ENCODE measurements at regions not wholly inside any gene's neighbourhood (a gene's known extent, or its start where the extent isn't known, plus 50 kb on each side); places are given as distances from the start of the nearest gene placed in this dataset.

DNA sequence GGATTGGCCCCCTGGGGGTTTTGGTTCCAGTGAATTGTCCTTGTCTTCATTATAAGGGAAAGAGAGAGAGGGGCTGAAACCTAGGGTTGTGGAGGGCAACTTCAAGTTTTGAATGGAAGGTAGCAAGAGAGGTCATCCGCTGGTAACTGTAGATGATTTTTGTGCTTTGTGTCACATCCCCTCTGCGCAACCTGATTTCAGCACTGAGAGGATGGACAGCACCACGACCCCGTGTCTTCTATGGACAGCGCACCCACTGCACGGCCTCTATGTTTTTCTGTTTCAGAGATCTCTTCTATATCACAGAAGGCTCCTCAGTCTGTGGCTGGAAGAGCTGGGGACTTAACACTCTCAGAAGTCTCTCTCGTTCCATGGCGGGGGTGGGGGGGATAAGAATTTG is 127.0 kb upstream of the RPH3A start:
- H3K27me3 ChIP-seq, result no peaks in the 10 kb centered on the region

DNA sequence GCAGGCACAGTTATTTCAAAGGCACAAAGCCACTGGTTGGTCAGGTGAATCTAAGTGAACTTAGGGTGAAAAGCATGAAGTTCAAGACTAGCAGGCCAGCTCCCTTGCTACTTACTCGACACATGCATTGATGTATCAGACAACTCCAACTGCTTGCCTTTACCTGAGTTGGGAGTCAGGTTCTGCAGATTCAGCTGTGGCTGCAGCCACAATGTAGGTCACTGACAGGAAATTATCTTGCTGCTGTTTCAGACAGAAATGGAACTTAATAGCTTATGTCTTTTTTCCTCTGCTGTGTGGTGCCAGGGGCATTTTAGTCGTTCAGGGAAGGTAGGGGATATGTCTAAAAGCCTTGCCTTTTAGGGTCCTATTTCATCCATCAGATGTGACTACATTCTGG is 125.6 kb upstream of the RPH3A start:
- DNase-seq (no peak), ATAC-seq (no peak)
- in situ Hi-C loops (cut with MboI; ENCODE audit: low sequenced_read_pairs in 4 of 4) (no loop called here), intact Hi-C loops (cut with DNase I; ENCODE audit: low total_unique reads) (no loop called here)
- H3K9me3 ChIP-seq, result no peaks in the 10 kb centered on the region
- no peak overlapping the region for H3K4me3 ChIP-seq
- H3K27me3 ChIP-seq, result no peaks in the 10 kb centered on the region
- no peak overlapping the region for H3K27ac ChIP-seq
- TF ChIP-seq, protein P1, sequence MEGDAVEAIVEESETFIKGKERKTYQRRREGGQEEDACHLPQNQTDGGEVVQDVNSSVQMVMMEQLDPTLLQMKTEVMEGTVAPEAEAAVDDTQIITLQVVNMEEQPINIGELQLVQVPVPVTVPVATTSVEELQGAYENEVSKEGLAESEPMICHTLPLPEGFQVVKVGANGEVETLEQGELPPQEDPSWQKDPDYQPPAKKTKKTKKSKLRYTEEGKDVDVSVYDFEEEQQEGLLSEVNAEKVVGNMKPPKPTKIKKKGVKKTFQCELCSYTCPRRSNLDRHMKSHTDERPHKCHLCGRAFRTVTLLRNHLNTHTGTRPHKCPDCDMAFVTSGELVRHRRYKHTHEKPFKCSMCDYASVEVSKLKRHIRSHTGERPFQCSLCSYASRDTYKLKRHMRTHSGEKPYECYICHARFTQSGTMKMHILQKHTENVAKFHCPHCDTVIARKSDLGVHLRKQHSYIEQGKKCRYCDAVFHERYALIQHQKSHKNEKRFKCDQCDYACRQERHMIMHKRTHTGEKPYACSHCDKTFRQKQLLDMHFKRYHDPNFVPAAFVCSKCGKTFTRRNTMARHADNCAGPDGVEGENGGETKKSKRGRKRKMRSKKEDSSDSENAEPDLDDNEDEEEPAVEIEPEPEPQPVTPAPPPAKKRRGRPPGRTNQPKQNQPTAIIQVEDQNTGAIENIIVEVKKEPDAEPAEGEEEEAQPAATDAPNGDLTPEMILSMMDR (IDR thresholded peaks at IDR 0.05 in 4 of 5, conservative IDR thresholded peaks at IDR 0.05 in 1 of 5), result no peak
- no peak for TF ChIP-seq POLR2A (IDR thresholded peaks at IDR 0.05)
- no peaks in the 10 kb centered on the region for H3K36me3 ChIP-seq
- no peaks in the 10 kb centered on the region for H3K4me1 ChIP-seq

More for the DNA sequence above, 127.0 kb upstream of the RPH3A start:
- DNase-seq (no peak), ATAC-seq (no peak)
- H3K27ac ChIP-seq, result no peak overlapping the region
- H3K4me3 ChIP-seq, result no peak overlapping the region
- in situ Hi-C loops (cut with MboI; ENCODE audit: low sequenced_read_pairs in 4 of 4) (no loop called here), intact Hi-C loops (cut with DNase I; ENCODE audit: low total_unique reads) (no loop called here)
- no peaks in the 10 kb centered on the region for H3K9me3 ChIP-seq
- no peak for TF ChIP-seq POLR2A (IDR thresholded peaks at IDR 0.05)
- no peaks in the 10 kb centered on the region for H3K4me1 ChIP-seq
- H3K36me3 ChIP-seq, result no peaks in the 10 kb centered on the region

DNA sequence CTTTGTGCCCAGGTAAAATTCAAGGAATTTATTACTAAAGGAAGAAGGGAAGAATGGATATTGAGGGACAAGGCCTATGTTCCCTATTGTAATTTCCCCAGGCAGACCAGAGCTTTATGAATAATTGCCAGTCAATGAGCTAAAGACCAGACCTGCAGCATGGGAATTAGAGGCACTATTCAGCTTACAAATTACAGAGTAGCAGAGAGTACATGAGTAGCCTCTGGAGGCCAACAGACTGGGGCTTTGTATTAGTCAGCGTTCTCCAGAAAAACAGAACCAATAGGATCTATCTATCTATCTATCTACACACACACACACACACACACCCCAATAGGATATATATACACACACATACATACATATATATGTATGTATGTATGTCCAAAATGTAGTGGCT is 120.0 kb upstream of the RPH3A start:
- H3K36me3 ChIP-seq, result no peaks in the 10 kb centered on the region
- no peaks in the 10 kb centered on the region for H3K9me3 ChIP-seq
- TF ChIP-seq, protein P1 (IDR thresholded peaks at IDR 0.05 in 4 of 5, conservative IDR thresholded peaks at IDR 0.05 in 1 of 5), result no peak
- TF ChIP-seq POLR2A (IDR thresholded peaks at IDR 0.05), result no peak
- intact Hi-C loops (cut with DNase I; ENCODE audit: low total_unique reads), result no loop called here
- no peak for ATAC-seq
- DNase-seq, result no peak
- no peaks in the 10 kb centered on the region for H3K27me3 ChIP-seq
- H3K4me1 ChIP-seq, result no peaks in the 10 kb centered on the region
- no peak overlapping the region for H3K4me3 ChIP-seq
- in situ Hi-C loops (cut with MboI; ENCODE audit: low sequenced_read_pairs in 4 of 4), result no loop called here
- H3K27ac ChIP-seq, result no peak overlapping the region

DNA sequence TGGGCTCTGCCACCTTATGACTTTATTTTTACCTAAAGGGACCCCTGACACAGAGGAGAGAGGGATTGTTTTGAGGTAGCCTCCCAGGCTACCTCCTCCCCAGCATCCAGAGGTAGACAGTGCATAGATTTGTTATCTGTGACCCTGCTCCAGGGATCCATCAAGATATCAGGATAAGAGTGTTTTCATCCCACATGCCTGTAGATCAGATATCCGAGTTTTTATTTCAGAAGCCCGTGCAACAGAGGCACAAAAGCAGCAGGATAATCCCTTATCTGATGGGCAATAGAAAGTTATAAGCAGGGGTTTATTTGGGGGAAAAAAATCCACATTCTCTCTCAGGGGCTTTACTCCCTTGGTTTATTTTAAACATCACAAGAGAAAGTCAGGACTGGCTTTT is 117.0 kb upstream of the RPH3A start:
- H3K4me1 ChIP-seq, result no peaks in the 10 kb centered on the region
- no peaks in the 10 kb centered on the region for H3K27me3 ChIP-seq
- DNase-seq (no peak), ATAC-seq (no peak)
- no peak overlapping the region for H3K27ac ChIP-seq
- no peak for TF ChIP-seq POLR2A (IDR thresholded peaks at IDR 0.05)
- TF ChIP-seq, protein P1 (IDR thresholded peaks at IDR 0.05 in 4 of 5, conservative IDR thresholded peaks at IDR 0.05 in 1 of 5), result no peak
- no peaks in the 10 kb centered on the region for H3K9me3 ChIP-seq
- H3K36me3 ChIP-seq, result no peaks in the 10 kb centered on the region
- intact Hi-C loops (cut with DNase I; ENCODE audit: low total_unique reads), result no loop called here
- H3K4me3 ChIP-seq, result no peak overlapping the region
- in situ Hi-C loops (cut with MboI; ENCODE audit: low sequenced_read_pairs in 4 of 4), result no loop called here

DNA sequence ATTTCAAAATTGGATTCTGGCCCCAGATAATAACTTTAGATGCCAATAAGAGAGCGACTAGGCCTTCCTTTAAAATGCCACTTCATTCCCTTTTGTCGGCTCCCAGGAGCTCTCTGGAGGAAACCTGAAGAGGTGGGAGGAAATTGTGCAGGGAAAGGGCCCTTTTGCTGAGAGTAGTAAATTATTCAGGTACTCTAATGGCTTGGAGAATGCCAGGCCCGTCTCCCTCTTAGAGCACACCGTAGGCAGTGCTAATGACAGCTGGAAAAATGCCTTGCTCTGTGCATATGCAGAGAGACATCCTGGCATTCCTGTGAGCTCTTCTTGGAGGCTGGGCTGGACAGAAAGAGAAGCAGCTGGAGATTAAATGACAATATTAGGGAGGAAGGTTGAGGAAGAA is 115.0 kb upstream of the RPH3A start:
- Histone ChIP-seq H3K4me3 (no peak overlapping the region), H3K27ac (no peak overlapping the region), H3K4me1 (no peaks in the 10 kb centered on the region), H3K27me3 (no peaks in the 10 kb centered on the region), H3K36me3 (no peaks in the 10 kb centered on the region), H3K9me3 (no peaks in the 10 kb centered on the region)
- TF ChIP-seq, protein P1 (IDR thresholded peaks at IDR 0.05 in 4 of 5, conservative IDR thresholded peaks at IDR 0.05 in 1 of 5), result no peak
- no peak for TF ChIP-seq POLR2A (IDR thresholded peaks at IDR 0.05)
- DNase-seq, result no peak
- in situ Hi-C loops (cut with MboI; ENCODE audit: low sequenced_read_pairs in 4 of 4), result no loop called here
- ATAC-seq, result no peak
- intact Hi-C loops (cut with DNase I; ENCODE audit: low total_unique reads), result no loop called here
